ENCODE measurements at regions not wholly inside any gene's neighbourhood (a gene's known extent, or its start where the extent isn't known, plus 50 kb on each side); places are given as distances from the start of the nearest gene placed in this dataset.

DNA sequence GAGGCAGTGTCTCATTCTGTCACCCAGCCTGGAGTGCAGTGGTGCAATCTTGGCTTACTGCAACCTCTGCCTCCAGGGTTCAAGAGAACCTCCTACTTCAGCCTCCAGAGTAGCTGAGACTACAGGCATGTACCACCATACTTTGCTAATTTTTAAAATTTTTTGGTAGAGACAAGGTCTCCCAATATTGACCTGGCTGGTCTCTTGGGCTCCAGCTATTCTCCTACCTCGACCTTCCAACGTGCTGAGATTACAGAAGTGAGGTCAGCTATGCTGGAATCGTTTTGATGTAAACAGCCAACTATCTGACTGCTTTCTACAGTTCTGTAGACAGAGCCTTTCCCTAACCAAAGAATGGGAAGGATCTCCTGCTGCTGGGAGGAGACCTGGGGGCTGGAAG, 375.8 kb downstream of the GATA3 start:
- Mint-ChIP-seq H3K4me1 (peaks cover 9% of the 10 kb centered on the region), H3K27me3 (peaks cover 61% of the 10 kb centered on the region), H3K27ac (no peak overlapping the region), H3K36me3 (no peaks in the 10 kb centered on the region), H3K9me3 (no peaks in the 10 kb centered on the region), H3K4me3 (no peak overlapping the region)
- CTCF ChIA-PET, result interaction anchor here (1.4 kb wide), 1 partner anchor 16 kb away, joined by 3 read pairs; no protein-coding TSS in a partner anchor
- DNase-seq, result no peak

DNA sequence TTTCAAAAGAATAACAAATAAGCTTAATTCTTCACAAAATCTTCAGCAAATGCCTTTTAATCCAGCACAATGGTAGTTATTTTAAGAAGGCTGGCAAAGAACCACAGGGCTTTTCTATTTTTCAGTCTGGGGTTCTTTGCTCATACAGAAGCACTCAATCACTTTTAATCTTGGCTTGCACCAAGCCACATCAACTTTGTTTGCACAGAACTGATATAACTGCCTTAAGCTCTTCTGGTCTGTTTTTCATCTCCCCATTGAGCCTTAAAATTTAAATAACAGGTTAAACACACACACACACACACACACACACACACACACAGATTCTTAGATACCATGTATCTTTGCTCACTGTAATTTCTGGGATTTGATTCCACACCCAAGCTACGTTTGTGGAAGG, 377.0 kb downstream of the GATA3 start:
- CTCF ChIA-PET, result interaction anchor here (1.4 kb wide), 1 partner anchor 17 kb away, joined by 3 read pairs; no protein-coding TSS in a partner anchor
- peaks cover 65% of the 10 kb centered on the region for H3K27me3 Mint-ChIP-seq
- DNase-seq, result no peak
- no peak overlapping the region for H3K4me3 Mint-ChIP-seq
- H3K36me3 Mint-ChIP-seq, result no peaks in the 10 kb centered on the region
- H3K9me3 Mint-ChIP-seq, result no peaks in the 10 kb centered on the region
- peaks cover 7% of the 10 kb centered on the region for H3K4me1 Mint-ChIP-seq
- no peak overlapping the region for H3K27ac Mint-ChIP-seq

DNA sequence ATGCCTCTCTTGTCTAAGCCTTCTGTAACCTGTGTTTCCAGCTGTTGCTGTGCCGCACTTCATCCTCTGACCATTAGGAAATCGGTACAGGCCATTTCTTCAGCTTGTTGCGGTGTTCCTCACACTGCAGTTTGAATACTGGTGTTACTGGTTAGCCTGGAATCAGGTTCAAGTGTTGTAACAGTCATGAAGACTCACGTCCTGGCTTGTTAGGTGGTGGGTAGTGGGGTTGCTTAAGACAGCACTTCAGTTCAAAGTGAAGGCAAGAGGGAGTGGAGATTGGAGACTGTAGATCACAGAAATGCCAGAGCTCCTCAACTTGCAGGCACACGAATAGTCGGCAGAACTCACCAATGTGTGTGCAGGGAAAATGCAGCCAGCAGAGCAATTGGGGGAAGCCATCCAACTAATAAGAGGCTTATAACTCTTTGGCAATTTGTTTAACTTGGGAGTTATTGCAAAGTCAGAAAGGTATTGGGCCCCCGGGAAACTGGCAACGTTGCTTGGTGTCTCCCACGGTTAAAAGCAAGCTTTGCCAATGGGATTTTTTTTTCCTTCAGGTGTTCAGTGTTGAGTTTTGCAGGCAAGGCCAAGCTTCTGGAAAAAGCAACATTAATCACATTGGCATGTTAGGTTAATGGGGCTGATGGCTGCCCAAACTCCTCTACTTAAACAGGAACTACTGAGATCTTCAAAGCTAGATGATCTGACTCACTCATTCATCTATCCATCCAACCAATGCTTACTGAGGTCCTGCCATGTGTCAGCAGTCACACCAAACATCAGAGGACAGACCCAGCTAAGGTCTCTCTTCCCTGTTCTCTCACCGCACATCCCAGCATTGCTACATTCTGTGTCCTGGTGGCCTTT, 380.9 kb downstream of the GATA3 start:
- H3K27ac Mint-ChIP-seq, result no peak overlapping the region
- no peak overlapping the region for H3K4me3 Mint-ChIP-seq
- CTCF ChIA-PET, result no interaction called here
- H3K36me3 Mint-ChIP-seq, result peaks cover 2% of the 10 kb centered on the region
- H3K4me1 Mint-ChIP-seq, result peaks cover 35% of the 10 kb centered on the region
- peaks cover 54% of the 10 kb centered on the region for H3K27me3 Mint-ChIP-seq
- no peaks in the 10 kb centered on the region for H3K9me3 Mint-ChIP-seq
- no peak for DNase-seq

DNA sequence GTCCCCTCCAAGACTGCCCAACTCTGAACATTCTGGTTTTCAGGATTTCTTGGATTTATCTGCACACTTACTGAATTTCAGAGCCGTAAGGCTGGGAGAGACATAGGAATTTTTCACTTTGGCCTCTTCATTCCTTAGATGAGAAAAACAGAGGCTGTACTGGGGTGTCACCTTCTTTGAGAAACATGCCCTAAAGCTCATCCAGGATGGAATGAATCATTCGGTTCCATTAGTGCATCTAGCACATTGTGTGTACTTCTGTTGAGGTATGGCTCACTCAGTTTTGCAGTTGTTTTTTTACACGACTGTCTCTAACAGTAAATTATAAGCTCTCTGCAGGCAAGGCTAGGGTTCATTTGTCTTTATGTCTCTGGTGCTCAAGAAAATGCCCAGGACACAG, 383.4 kb downstream of the GATA3 start:
- Mint-ChIP-seq H3K4me3 (no peak overlapping the region), H3K27me3 (peaks cover 57% of the 10 kb centered on the region), H3K4me1 (peaks cover 33% of the 10 kb centered on the region), H3K36me3 (peaks cover 2% of the 10 kb centered on the region), H3K9me3 (no peaks in the 10 kb centered on the region), H3K27ac (no peak overlapping the region)
- DNase-seq, result no peak
- CTCF ChIA-PET, result interaction anchor here (1.1 kb wide), 2 partner anchors 21 to 106 kb away, joined by 3 to 4 read pairs; no protein-coding TSS in a partner anchor

DNA sequence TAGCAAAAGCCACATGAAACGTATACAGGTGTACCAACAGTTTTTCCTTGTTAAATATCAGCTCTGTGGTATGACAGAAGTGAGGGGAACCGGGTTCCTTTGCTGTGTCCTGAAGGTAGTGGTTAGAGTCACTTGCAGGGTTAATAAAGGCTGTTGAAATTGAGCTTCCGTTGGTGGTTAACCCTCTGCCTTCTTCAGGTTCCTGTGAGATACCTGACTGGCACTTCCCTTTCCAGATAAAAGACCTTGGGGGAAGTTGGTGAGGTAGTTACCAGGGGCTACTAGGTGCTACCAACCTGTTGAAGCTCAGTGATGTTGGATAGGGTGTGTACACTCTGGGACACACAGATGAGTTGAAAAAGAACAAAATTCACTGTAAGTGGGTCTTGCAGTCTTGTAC, 384.1 kb downstream of the GATA3 start:
- H3K4me1 Mint-ChIP-seq, result peaks cover 33% of the 10 kb centered on the region
- CTCF ChIA-PET, result interaction anchor here (1.1 kb wide), 2 partner anchors 21 to 106 kb away, joined by 3 to 4 read pairs; no protein-coding TSS in a partner anchor
- peak; percentile 44 for DNase-seq
- no peaks in the 10 kb centered on the region for H3K9me3 Mint-ChIP-seq
- H3K36me3 Mint-ChIP-seq, result peaks cover 2% of the 10 kb centered on the region
- H3K27ac Mint-ChIP-seq, result peak overlapping the region; percentile 19
- H3K27me3 Mint-ChIP-seq, result peaks cover 61% of the 10 kb centered on the region
- no peak overlapping the region for H3K4me3 Mint-ChIP-seq

DNA sequence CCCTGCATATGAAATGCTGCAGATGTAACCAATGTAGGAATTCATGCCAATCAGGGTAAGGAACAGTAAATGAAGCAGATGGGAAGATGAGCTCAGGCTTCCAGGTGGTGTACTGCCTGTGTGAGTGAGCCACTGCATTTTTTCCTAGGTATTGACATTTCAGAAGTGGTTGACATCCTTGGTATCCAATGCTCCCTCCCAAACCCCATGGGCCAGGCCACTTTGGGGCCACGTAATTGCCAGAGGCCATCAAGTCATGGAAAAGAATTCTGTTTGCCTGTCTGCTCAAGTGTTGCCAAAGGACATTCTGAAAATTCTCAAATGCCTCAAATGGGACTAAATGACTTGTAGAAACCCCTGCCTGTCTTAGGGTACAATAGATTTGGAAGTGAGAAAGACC, 384.6 kb downstream of the GATA3 start:
- H3K9me3 Mint-ChIP-seq, result no peaks in the 10 kb centered on the region
- CTCF ChIA-PET, result interaction anchor here (1.1 kb wide), 1 partner anchor 22 kb away, joined by 3 read pairs; no protein-coding TSS in a partner anchor
- peaks cover 58% of the 10 kb centered on the region for H3K27me3 Mint-ChIP-seq
- H3K4me3 Mint-ChIP-seq, result no peak overlapping the region
- H3K4me1 Mint-ChIP-seq, result peaks cover 33% of the 10 kb centered on the region
- peaks cover 2% of the 10 kb centered on the region for H3K36me3 Mint-ChIP-seq
- DNase-seq, result no peak
- H3K27ac Mint-ChIP-seq, result no peak overlapping the region

DNA sequence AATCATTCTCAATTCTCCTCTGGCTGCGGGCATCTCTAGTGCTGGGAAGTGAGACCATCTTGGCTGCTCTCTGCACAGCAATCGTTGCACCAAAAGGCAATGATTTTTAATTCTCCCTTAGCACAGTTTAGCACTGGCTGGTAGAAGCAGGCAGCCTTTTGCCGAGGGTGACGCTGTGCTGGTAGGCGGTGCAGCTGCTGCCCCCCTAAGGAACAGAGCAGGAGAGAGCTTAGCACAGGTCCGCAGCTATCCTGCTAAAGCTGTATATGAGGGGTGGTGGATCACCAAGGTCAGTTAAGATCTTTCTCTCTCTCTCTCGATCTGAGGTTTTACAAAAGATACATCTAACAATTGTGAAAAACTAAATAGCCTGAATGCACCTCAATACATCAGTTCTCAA, 390.1 kb downstream of the GATA3 start:
- Mint-ChIP-seq H3K27me3 (peaks cover 43% of the 10 kb centered on the region), H3K27ac (no peak overlapping the region), H3K4me3 (no peak overlapping the region), H3K36me3 (no peaks in the 10 kb centered on the region), H3K4me1 (peaks cover 5% of the 10 kb centered on the region), H3K9me3 (no peaks in the 10 kb centered on the region)
- DNase-seq, result peak; percentile 49
- CTCF ChIA-PET, result interaction anchor here (2.4 kb wide), 1 partner anchor 42 kb away, joined by 5 read pairs; no protein-coding TSS in a partner anchor

DNA sequence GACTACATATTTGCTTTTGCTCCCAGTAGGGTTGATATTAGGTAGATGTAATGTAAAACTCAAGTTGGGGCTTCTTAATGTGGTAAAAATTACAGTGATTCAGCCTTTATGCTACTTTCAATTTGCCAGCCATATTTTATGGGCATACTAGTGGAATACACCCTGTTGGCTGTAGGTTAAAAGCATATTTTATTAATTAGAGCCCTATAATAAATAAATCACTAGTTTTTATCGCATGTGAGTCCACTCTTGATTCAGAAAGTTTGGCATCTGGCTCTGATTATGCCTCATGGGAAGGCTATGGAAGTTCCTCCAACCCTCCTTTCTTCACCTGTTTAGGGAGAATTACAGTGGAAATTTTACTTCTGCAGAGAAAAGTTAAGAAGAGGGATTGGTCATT, 390.9 kb downstream of the GATA3 start:
- H3K4me1 Mint-ChIP-seq, result peaks cover 4% of the 10 kb centered on the region
- CTCF ChIA-PET, result interaction anchor here (2.4 kb wide), 1 partner anchor 43 kb away, joined by 5 read pairs; no protein-coding TSS in a partner anchor
- H3K4me3 Mint-ChIP-seq, result no peak overlapping the region
- peaks cover 39% of the 10 kb centered on the region for H3K27me3 Mint-ChIP-seq
- DNase-seq, result no peak
- no peaks in the 10 kb centered on the region for H3K36me3 Mint-ChIP-seq
- H3K27ac Mint-ChIP-seq, result no peak overlapping the region
- no peaks in the 10 kb centered on the region for H3K9me3 Mint-ChIP-seq

DNA sequence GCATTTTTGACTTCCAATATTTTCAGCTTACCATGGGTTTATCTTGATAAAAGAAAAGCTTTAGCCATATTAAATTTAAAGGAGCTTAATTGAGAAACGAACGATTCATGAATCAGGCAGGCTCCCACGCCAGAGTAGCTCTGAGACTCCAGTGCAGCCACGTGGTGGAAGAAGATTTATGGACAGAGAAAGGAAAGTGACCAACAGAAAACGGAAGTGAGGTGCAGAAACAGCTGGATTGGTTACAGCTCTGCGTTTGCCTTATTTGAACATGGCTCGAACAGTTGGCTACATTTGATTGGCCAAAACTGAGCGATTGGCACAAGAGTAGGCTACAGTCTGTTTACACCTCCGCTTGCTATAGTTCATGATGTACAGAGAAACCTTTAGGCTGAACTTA, 395.4 kb downstream of the GATA3 start:
- no peak overlapping the region for H3K27ac Mint-ChIP-seq
- peaks cover 34% of the 10 kb centered on the region for H3K27me3 Mint-ChIP-seq
- H3K36me3 Mint-ChIP-seq, result no peaks in the 10 kb centered on the region
- no peak for DNase-seq
- no peaks in the 10 kb centered on the region for H3K4me1 Mint-ChIP-seq
- no peaks in the 10 kb centered on the region for H3K9me3 Mint-ChIP-seq
- CTCF ChIA-PET, result interaction anchor here (0.9 kb wide), 1 partner anchor 9 kb away, joined by 4 read pairs; no protein-coding TSS in a partner anchor
- H3K4me3 Mint-ChIP-seq, result no peak overlapping the region

DNA sequence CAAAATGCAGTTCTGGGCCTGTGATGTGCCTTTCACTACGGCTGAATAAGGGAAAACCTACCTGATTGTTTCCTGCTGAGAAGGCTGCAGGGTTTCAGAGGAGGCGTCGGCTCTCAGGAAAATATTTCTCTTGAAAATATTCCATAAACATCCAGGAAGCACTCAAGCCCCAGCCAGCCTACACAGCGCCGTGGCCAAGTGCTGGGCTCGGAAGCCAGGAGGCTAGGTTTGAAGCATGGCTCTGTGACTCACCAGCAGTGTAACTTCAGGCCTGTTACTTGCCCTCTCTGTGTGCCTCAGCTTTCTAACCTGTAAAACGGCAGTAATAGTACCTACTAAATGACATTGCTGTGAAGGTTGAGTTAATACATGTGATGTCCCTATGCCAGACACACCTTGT, 399.1 kb downstream of the GATA3 start:
- Mint-ChIP-seq H3K27ac (no peak overlapping the region), H3K4me1 (no peaks in the 10 kb centered on the region), H3K27me3 (peaks cover 45% of the 10 kb centered on the region), H3K9me3 (no peaks in the 10 kb centered on the region), H3K4me3 (no peak overlapping the region), H3K36me3 (no peaks in the 10 kb centered on the region)
- CTCF ChIA-PET, result no interaction called here
- DNase-seq, result no peak

DNA sequence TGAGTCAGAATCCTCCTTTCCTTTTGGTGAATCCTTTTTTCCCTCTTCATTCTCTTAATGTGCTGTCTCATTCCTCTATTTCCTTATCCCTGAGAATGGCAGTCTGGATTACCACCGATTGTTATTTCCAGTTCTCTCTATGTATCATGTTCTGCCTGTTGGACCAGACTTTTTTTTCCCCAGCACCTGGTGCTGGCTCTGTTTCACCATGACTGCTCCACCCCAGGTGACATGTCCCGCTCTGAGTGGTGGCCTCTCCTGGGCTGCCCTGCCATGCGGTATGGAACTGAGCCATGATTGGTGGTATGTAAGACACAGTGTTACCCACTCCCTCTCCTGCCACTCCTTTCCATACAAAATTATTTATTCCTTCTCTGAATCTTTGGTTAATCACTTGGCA, 399.9 kb downstream of the GATA3 start:
- no peak overlapping the region for H3K4me3 Mint-ChIP-seq
- no peaks in the 10 kb centered on the region for H3K36me3 Mint-ChIP-seq
- no peak overlapping the region for H3K27ac Mint-ChIP-seq
- DNase-seq, result no peak
- H3K27me3 Mint-ChIP-seq, result peaks cover 45% of the 10 kb centered on the region
- no peaks in the 10 kb centered on the region for H3K9me3 Mint-ChIP-seq
- CTCF ChIA-PET, result interaction anchor here (1.0 kb wide), 1 partner anchor 75 kb away, joined by 3 read pairs; no protein-coding TSS in a partner anchor
- H3K4me1 Mint-ChIP-seq, result no peaks in the 10 kb centered on the region

DNA sequence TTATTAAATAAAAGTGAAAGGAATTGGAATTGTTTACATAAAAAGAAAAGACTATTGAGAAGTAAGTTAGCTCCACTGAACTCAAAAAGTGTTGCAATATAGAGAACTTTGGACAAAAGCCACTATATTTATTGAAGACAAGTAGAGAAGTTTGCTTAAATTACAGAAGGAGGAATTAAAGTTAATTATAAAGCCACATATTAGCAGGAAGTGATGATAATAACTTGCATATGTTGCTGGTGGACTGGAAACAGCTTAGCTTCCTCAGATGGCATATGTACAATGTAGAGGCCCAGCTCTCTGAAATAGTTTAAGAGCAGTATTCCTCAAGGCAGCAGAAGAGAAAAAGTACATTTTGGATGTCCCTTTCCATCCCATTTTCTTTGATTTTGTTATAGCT, 400.7 kb downstream of the GATA3 start:
- CTCF ChIA-PET, result interaction anchor here (1.0 kb wide), 1 partner anchor 76 kb away, joined by 3 read pairs; no protein-coding TSS in a partner anchor
- H3K4me1 Mint-ChIP-seq, result no peaks in the 10 kb centered on the region
- peaks cover 45% of the 10 kb centered on the region for H3K27me3 Mint-ChIP-seq
- no peaks in the 10 kb centered on the region for H3K9me3 Mint-ChIP-seq
- H3K27ac Mint-ChIP-seq, result no peak overlapping the region
- H3K36me3 Mint-ChIP-seq, result no peaks in the 10 kb centered on the region
- no peak for DNase-seq
- no peak overlapping the region for H3K4me3 Mint-ChIP-seq

DNA sequence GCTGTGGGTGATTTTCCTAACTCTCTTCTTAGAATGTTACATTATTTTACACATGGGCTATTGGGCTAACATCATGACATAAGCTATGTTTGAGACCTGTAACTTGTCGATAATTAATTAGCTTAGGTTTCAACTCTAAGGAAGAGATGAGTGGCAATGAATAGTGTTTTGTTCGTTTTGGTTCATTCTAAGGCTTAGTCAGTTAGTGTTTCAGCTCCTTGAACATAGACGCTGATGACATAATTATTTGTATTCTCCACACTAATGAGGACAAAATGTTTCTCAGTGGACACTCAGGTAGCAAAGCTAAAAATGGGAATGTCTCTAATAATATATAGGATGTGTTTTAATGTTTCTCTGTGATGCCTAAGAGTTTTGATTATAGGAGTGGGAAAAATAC, 401.9 kb downstream of the GATA3 start:
- CTCF ChIA-PET, result no interaction called here
- no peaks in the 10 kb centered on the region for H3K36me3 Mint-ChIP-seq

DNA sequence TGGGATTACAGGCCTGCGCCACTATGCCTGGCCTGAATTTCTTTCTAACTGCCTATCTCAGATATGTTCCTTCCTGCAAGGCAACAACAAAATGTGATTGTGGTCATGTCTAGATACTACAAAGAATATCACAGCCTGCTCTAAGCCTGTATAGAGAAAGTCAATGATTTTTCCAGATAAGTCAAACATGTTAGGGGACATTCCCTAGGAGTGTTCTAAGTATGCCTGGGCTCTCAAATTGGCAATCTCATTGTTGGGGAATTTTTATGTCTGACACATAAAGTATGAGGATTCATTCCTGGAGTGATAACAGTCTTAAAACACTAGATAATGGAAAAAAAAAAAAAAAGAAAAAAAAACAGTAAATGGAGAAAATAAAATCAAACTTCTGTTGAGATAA, 406.1 kb downstream of the GATA3 start:
- Mint-ChIP-seq H3K4me1 (no peaks in the 10 kb centered on the region), H3K4me3 (no peak overlapping the region), H3K36me3 (no peaks in the 10 kb centered on the region), H3K9me3 (no peaks in the 10 kb centered on the region), H3K27ac (no peak overlapping the region), H3K27me3 (peaks cover 42% of the 10 kb centered on the region)
- CTCF ChIA-PET, result no interaction called here
- DNase-seq, result no peak

More for the DNA sequence above, 401.9 kb downstream of the GATA3 start:
- Mint-ChIP-seq H3K9me3 (no peaks in the 10 kb centered on the region), H3K4me1 (no peaks in the 10 kb centered on the region), H3K27ac (no peak overlapping the region), H3K27me3 (peaks cover 43% of the 10 kb centered on the region), H3K4me3 (no peak overlapping the region)
- no peak for DNase-seq

DNA sequence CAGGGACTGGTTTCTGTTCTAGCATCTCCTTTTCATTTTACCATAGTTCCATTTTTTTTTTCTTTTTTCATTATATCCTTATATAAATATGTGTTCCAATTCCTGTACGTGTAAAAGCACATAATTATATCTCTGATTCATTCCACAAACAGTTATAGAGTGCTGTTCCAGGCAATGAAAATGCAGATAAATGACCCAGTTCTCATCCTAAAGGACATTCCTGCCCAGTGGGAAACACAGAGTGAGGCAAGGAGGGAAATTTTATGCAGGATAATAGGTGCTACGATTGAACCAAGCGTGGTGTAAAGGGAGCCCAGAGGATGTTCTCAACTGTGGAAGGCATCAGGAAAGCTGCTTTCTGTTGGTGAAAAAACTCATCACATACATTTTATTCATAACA, 408.1 kb downstream of the GATA3 start:
- Mint-ChIP-seq H3K9me3 (no peaks in the 10 kb centered on the region), H3K4me1 (no peaks in the 10 kb centered on the region), H3K27ac (no peak overlapping the region), H3K4me3 (no peak overlapping the region), H3K36me3 (no peaks in the 10 kb centered on the region), H3K27me3 (peaks cover 50% of the 10 kb centered on the region)
- no peak for DNase-seq
- CTCF ChIA-PET, result no interaction called here

Data from activated naive CD4-positive, alpha-beta T cell treated with anti-CD3 and anti-CD28 coated beads, Interleukin-2, amount 10 ng/mL, durations not matched to agents 7 days and 5 days (primary cell).